ENCODE measurements at regions not wholly inside any gene's neighbourhood (a gene's known extent, or its start where the extent isn't known, plus 50 kb on each side); places are given as distances from the start of the nearest gene placed in this dataset.

- no peaks in the 10 kb centered on the region for H3K9me3 ChIP-seq (ENCODE audit: control insufficient read depth, low read length)
These were observed 154.0 kb upstream of the GPR12 start for GRCh38 chr13:26914624-26915023.

GRCh38 chr13:26914148-26914547 is 153.6 kb upstream of the GPR12 start:
- no peaks in the 10 kb centered on the region for H3K9me3 ChIP-seq (ENCODE audit: control insufficient read depth, low read length)
- H3K36me3 ChIP-seq (ENCODE audit: control insufficient read depth, insufficient read depth, low read length), result no peaks in the 10 kb centered on the region
- no peak overlapping the region for H3K9ac ChIP-seq (ENCODE audit: low read length)
- H3K4me3 ChIP-seq (ENCODE audit: low read length), result no peak overlapping the region
- no peaks in the 10 kb centered on the region for H3K4me1 ChIP-seq (ENCODE audit: control insufficient read depth, insufficient read depth, low read length)
- H3K27me3 ChIP-seq (ENCODE audit: control insufficient read depth, insufficient read depth, low read length), result no peaks in the 10 kb centered on the region

More at GRCh38 chr13:26914624-26915023, 154.0 kb upstream of the GPR12 start:
- Histone ChIP-seq H3K4me1 (ENCODE audit: control insufficient read depth, insufficient read depth, low read length) (no peaks in the 10 kb centered on the region), H3K27me3 (ENCODE audit: control insufficient read depth, insufficient read depth, low read length) (no peaks in the 10 kb centered on the region), H3K36me3 (ENCODE audit: control insufficient read depth, insufficient read depth, low read length) (no peaks in the 10 kb centered on the region), H3K9ac (ENCODE audit: low read length) (no peak overlapping the region), H3K4me3 (ENCODE audit: low read length) (no peak overlapping the region)

GRCh38 chr13:26910754-26911465 is 150.3 kb upstream of the GPR12 start:
- no peaks in the 10 kb centered on the region for H3K4me1 ChIP-seq (ENCODE audit: control insufficient read depth, insufficient read depth, low read length)
- no peaks in the 10 kb centered on the region for H3K9me3 ChIP-seq (ENCODE audit: control insufficient read depth, low read length)
- H3K4me3 ChIP-seq (ENCODE audit: low read length), result no peak overlapping the region
- no peaks in the 10 kb centered on the region for H3K27me3 ChIP-seq (ENCODE audit: control insufficient read depth, insufficient read depth, low read length)
- H3K36me3 ChIP-seq (ENCODE audit: control insufficient read depth, insufficient read depth, low read length), result no peaks in the 10 kb centered on the region
- H3K9ac ChIP-seq (ENCODE audit: low read length), result no peak overlapping the region

GRCh38 chr13:26909477-26909876 is 148.9 kb upstream of the GPR12 start:
- H3K4me3 ChIP-seq (ENCODE audit: low read length), result no peak overlapping the region
- H3K9me3 ChIP-seq (ENCODE audit: control insufficient read depth, low read length), result no peaks in the 10 kb centered on the region
- H3K4me1 ChIP-seq (ENCODE audit: control insufficient read depth, insufficient read depth, low read length), result no peaks in the 10 kb centered on the region
- H3K9ac ChIP-seq (ENCODE audit: low read length), result no peak overlapping the region
- H3K27me3 ChIP-seq (ENCODE audit: control insufficient read depth, insufficient read depth, low read length), result no peaks in the 10 kb centered on the region
- H3K36me3 ChIP-seq (ENCODE audit: control insufficient read depth, insufficient read depth, low read length), result no peaks in the 10 kb centered on the region

- no peaks in the 10 kb centered on the region for H3K27me3 ChIP-seq (ENCODE audit: control insufficient read depth, insufficient read depth, low read length)
- H3K4me1 ChIP-seq (ENCODE audit: control insufficient read depth, insufficient read depth, low read length), result no peaks in the 10 kb centered on the region
- no peak overlapping the region for H3K9ac ChIP-seq (ENCODE audit: low read length)
- no peaks in the 10 kb centered on the region for H3K9me3 ChIP-seq (ENCODE audit: control insufficient read depth, low read length)
- H3K4me3 ChIP-seq (ENCODE audit: low read length), result no peak overlapping the region
- no peaks in the 10 kb centered on the region for H3K36me3 ChIP-seq (ENCODE audit: control insufficient read depth, insufficient read depth, low read length)
These were observed 147.5 kb upstream of the GPR12 start for GRCh38 chr13:26908126-26908525.

GRCh38 chr13:26899202-26899601 is 138.6 kb upstream of the GPR12 start:
- H3K36me3 ChIP-seq (ENCODE audit: control insufficient read depth, insufficient read depth, low read length), result no peaks in the 10 kb centered on the region
- H3K9me3 ChIP-seq (ENCODE audit: control insufficient read depth, low read length), result no peaks in the 10 kb centered on the region
- no peaks in the 10 kb centered on the region for H3K4me1 ChIP-seq (ENCODE audit: control insufficient read depth, insufficient read depth, low read length)
- peaks cover 10% of the 10 kb centered on the region for H3K27me3 ChIP-seq (ENCODE audit: control insufficient read depth, insufficient read depth, low read length)
- H3K9ac ChIP-seq (ENCODE audit: low read length), result no peak overlapping the region
- no peak overlapping the region for H3K4me3 ChIP-seq (ENCODE audit: low read length)

- H3K36me3 ChIP-seq (ENCODE audit: control insufficient read depth, insufficient read depth, low read length), result no peaks in the 10 kb centered on the region
- H3K27me3 ChIP-seq (ENCODE audit: control insufficient read depth, insufficient read depth, low read length), result peaks cover 13% of the 10 kb centered on the region
- no peaks in the 10 kb centered on the region for H3K9me3 ChIP-seq (ENCODE audit: control insufficient read depth, low read length)
- no peak overlapping the region for H3K4me3 ChIP-seq (ENCODE audit: low read length)
- H3K4me1 ChIP-seq (ENCODE audit: control insufficient read depth, insufficient read depth, low read length), result no peaks in the 10 kb centered on the region
- no peak overlapping the region for H3K9ac ChIP-seq (ENCODE audit: low read length)
These were observed 137.3 kb upstream of the GPR12 start for GRCh38 chr13:26897706-26898550.

- Histone ChIP-seq H3K27me3 (ENCODE audit: control insufficient read depth, insufficient read depth, low read length) (peaks cover 13% of the 10 kb centered on the region), H3K9ac (ENCODE audit: low read length) (no peak overlapping the region), H3K4me3 (ENCODE audit: low read length) (no peak overlapping the region), H3K4me1 (ENCODE audit: control insufficient read depth, insufficient read depth, low read length) (no peaks in the 10 kb centered on the region), H3K9me3 (ENCODE audit: control insufficient read depth, low read length) (no peaks in the 10 kb centered on the region), H3K36me3 (ENCODE audit: control insufficient read depth, insufficient read depth, low read length) (no peaks in the 10 kb centered on the region)
These were observed 136.5 kb upstream of the GPR12 start for GRCh38 chr13:26896986-26897668.

GRCh38 chr13:26895808-26896466 is 135.4 kb upstream of the GPR12 start:
- H3K27me3 ChIP-seq (ENCODE audit: control insufficient read depth, insufficient read depth, low read length), result peaks cover 13% of the 10 kb centered on the region
- no peak overlapping the region for H3K9ac ChIP-seq (ENCODE audit: low read length)
- no peak overlapping the region for H3K4me3 ChIP-seq (ENCODE audit: low read length)
- H3K9me3 ChIP-seq (ENCODE audit: control insufficient read depth, low read length), result no peaks in the 10 kb centered on the region
- H3K36me3 ChIP-seq (ENCODE audit: control insufficient read depth, insufficient read depth, low read length), result no peaks in the 10 kb centered on the region
- no peaks in the 10 kb centered on the region for H3K4me1 ChIP-seq (ENCODE audit: control insufficient read depth, insufficient read depth, low read length)

- no peaks in the 10 kb centered on the region for H3K4me1 ChIP-seq (ENCODE audit: control insufficient read depth, insufficient read depth, low read length)
These were observed 134.7 kb upstream of the GPR12 start for GRCh38 chr13:26895081-26895807.

GRCh38 chr13:26888632-26889031 is 128.0 kb upstream of the GPR12 start:
- Histone ChIP-seq H3K4me3 (ENCODE audit: low read length) (no peak overlapping the region), H3K27me3 (ENCODE audit: control insufficient read depth, insufficient read depth, low read length) (peaks cover under 1% of the 10 kb centered on the region)

More at GRCh38 chr13:26895081-26895807, 134.7 kb upstream of the GPR12 start:
- H3K9ac ChIP-seq (ENCODE audit: low read length), result no peak overlapping the region
- H3K27me3 ChIP-seq (ENCODE audit: control insufficient read depth, insufficient read depth, low read length), result peaks cover 13% of the 10 kb centered on the region
- H3K4me3 ChIP-seq (ENCODE audit: low read length), result no peak overlapping the region
- H3K9me3 ChIP-seq (ENCODE audit: control insufficient read depth, low read length), result no peaks in the 10 kb centered on the region
- H3K36me3 ChIP-seq (ENCODE audit: control insufficient read depth, insufficient read depth, low read length), result no peaks in the 10 kb centered on the region

More at GRCh38 chr13:26888632-26889031, 128.0 kb upstream of the GPR12 start:
- H3K36me3 ChIP-seq (ENCODE audit: control insufficient read depth, insufficient read depth, low read length), result no peaks in the 10 kb centered on the region
- H3K9me3 ChIP-seq (ENCODE audit: control insufficient read depth, low read length), result no peaks in the 10 kb centered on the region
- H3K9ac ChIP-seq (ENCODE audit: low read length), result no peak overlapping the region
- no peaks in the 10 kb centered on the region for H3K4me1 ChIP-seq (ENCODE audit: control insufficient read depth, insufficient read depth, low read length)
